SU-DHL-6 (cell line): ENCODE measurements at regions not wholly inside any gene's neighbourhood (a gene's known extent, or its start where the extent isn't known, plus 50 kb on each side); places are given as distances from the start of the nearest gene placed in this dataset.

Source experiments
- H2AFZ ChIP-seq: fragments of 200-600 bp; sonication (generic); 2 replicates; pipeline ENCODE4 v1.6.1; 2014; ENCODE audit warnings: low read depth, mild to moderate bottlenecking, moderate library complexity, mixed read lengths, antibody characterized with exemption, low read length; ENCODE audit not compliant: severe bottlenecking
- H3F3A ChIP-seq: fragments of 200-600 bp; shearing (Covaris generic); 2 replicates; pipeline ENCODE4 v1.6.0; 2016; ENCODE audit warnings: antibody characterized with exemption, mild to moderate bottlenecking; ENCODE audit not compliant: insufficient read depth
- H3K27ac ChIP-seq: fragments of 200-600 bp; sonication (generic); 2 replicates; pipeline ENCODE4 v1.5.1; 2016; ENCODE audit warnings: low read depth, mild to moderate bottlenecking, low read length, moderate library complexity, mixed read lengths
- H3K27me3 ChIP-seq: fragments of 200-600 bp; sonication (generic), shearing (Covaris generic); 2 replicates; pipeline ENCODE4 v1.6.0; 2014; ENCODE audit warnings: mild to moderate bottlenecking, low read length
- H3K36me3 ChIP-seq: fragments of 200-600 bp; sonication (generic); 2 replicates; pipeline ENCODE4 v1.6.1; 2014; ENCODE audit warnings: mild to moderate bottlenecking, low read length, mixed read lengths
- H3K4me2 ChIP-seq: fragments of 300-600, 200-600 bp; shearing (Covaris generic), sonication (generic); 2 replicates; pipeline ENCODE4 v1.6.0; 2014; ENCODE audit warnings: low read length, low read depth, mild to moderate bottlenecking; ENCODE audit not compliant: poor library complexity, severe bottlenecking
- H3K4me3 ChIP-seq: fragments of 200-600 bp; sonication (generic); 2 replicates; pipeline ENCODE4 v1.5.1; 2014; ENCODE audit warnings: antibody characterized with exemption, low read length, mild to moderate bottlenecking, mixed read lengths; ENCODE audit not compliant: insufficient read depth, poor library complexity, severe bottlenecking
- H3K79me2 ChIP-seq: fragments of 200-600 bp; sonication (generic); 2 replicates; pipeline ENCODE4 v1.6.1; 2014; ENCODE audit warnings: mild to moderate bottlenecking, low read length, moderate library complexity; ENCODE audit not compliant: insufficient read depth
- H3K9ac ChIP-seq: fragments of 200-600 bp; sonication (generic); 2 replicates; pipeline ENCODE4 v1.7.0; 2014; ENCODE audit warnings: mild to moderate bottlenecking, low read length
- H3K9me2 ChIP-seq: fragments of 200-600 bp; sonication (generic); replicated peaks from 2 replicates; pipeline ENCODE4 v1.6.1; 2014; ENCODE audit warnings: low read length; ENCODE audit not compliant: insufficient read depth
- H3K9me3 ChIP-seq: fragments of 200-600 bp; sonication (generic); 2 replicates; pipeline ENCODE4 v1.6.1; 2014; ENCODE audit warnings: low read length, mixed read lengths; ENCODE audit not compliant: insufficient read depth
- H4K20me1 ChIP-seq: fragments of 200-600 bp; sonication (generic); 2 replicates; pipeline ENCODE4 v1.6.1; 2014; ENCODE audit warnings: low read depth, mild to moderate bottlenecking, antibody characterized with exemption, low read length, moderate library complexity, mixed read lengths
- CTCF ChIP-seq: fragments of 200-600 bp; sonication (generic); IDR thresholded peaks from one replicate; pipeline ENCODE4 v1.5.1; 2017; ENCODE audit warnings: antibody characterized with exemption, mild to moderate bottlenecking, low read length, moderate library complexity; ENCODE audit not compliant: insufficient read depth, poor library complexity, severe bottlenecking
- EZH2phosphoT487 ChIP-seq: fragments of 200-600 bp; sonication (generic), shearing (Covaris generic); conservative IDR thresholded peaks from 2 replicates; pipeline ENCODE4 v1.6.1; 2018; ENCODE audit warnings: mild to moderate bottlenecking, antibody characterized with exemption, low read length, moderate library complexity, mixed read lengths

- Histone ChIP-seq H3K4me3 (no peak overlapping the region), H4K20me1 (no peaks in the 10 kb centered on the region), H3K9me3 (no peaks in the 10 kb centered on the region), H3K79me2 (no peaks in the 10 kb centered on the region), H3K9ac (no peak overlapping the region), H3K4me2 (no peak overlapping the region), H3F3A (no peaks in the 10 kb centered on the region), H2AFZ (no peak overlapping the region), H3K36me3 (no peaks in the 10 kb centered on the region), H3K27me3 (no peaks in the 10 kb centered on the region), H3K9me2 (no peaks in the 10 kb centered on the region), H3K27ac (no peak overlapping the region)
- TF ChIP-seq EZH2phosphoT487 (no peak), CTCF (no peak)
Measured at GRCh38 chr2:224261326-224261725, 140.6 kb downstream of the FAM124B start.

GRCh38 chr2:224260372-224261020 lies 141.4 kb downstream of the FAM124B start:
- Histone ChIP-seq H3K4me2 (no peak overlapping the region), H3K79me2 (no peaks in the 10 kb centered on the region), H3K4me3 (no peak overlapping the region), H3K36me3 (no peaks in the 10 kb centered on the region), H3K9me3 (no peaks in the 10 kb centered on the region), H3K9me2 (no peaks in the 10 kb centered on the region), H3K27ac (no peak overlapping the region), H3F3A (no peaks in the 10 kb centered on the region), H2AFZ (no peak overlapping the region), H3K9ac (no peak overlapping the region), H3K27me3 (no peaks in the 10 kb centered on the region), H4K20me1 (no peaks in the 10 kb centered on the region)
- TF ChIP-seq CTCF = no peak
- no peak for TF ChIP-seq EZH2phosphoT487

- Histone ChIP-seq H3K4me3 (no peak overlapping the region), H3K9me2 (no peaks in the 10 kb centered on the region), H3K27ac (no peak overlapping the region), H3K9me3 (no peaks in the 10 kb centered on the region), H3K36me3 (no peaks in the 10 kb centered on the region), H3K79me2 (no peaks in the 10 kb centered on the region), H2AFZ (no peak overlapping the region), H4K20me1 (no peaks in the 10 kb centered on the region), H3K9ac (no peak overlapping the region), H3K4me2 (no peak overlapping the region), H3F3A (no peaks in the 10 kb centered on the region), H3K27me3 (no peaks in the 10 kb centered on the region)
- TF ChIP-seq CTCF = no peak
- TF ChIP-seq EZH2phosphoT487 = no peak
Measured at GRCh38 chr2:224259831-224260230, 142.1 kb downstream of the FAM124B start.
